HG03095 (cell line): ENCODE measurements at regions not wholly inside any gene's neighbourhood (a gene's known extent, or its start where the extent isn't known, plus 50 kb on each side); places are given as distances from the start of the nearest gene placed in this dataset.

Experiments
- ATAC-seq: cut with Tn5 transposase; IDR thresholded peaks from one replicate; pipeline ENCODE4 v1.9.1; 2021; ENCODE audit warnings: moderate library complexity; ENCODE audit not compliant: unreplicated experiment

GRCh38 chr4:32106767-32107166 lies 1386.6 kb downstream of the PCDH7 start:
- no peak for ATAC-seq

- ATAC-seq = no peak
Measured at GRCh38 chr4:32112891-32113290, 1392.7 kb downstream of the PCDH7 start.

GRCh38 chr4:32117693-32118092 lies 1397.5 kb downstream of the PCDH7 start:
- ATAC-seq = no peak

GRCh38 chr4:32119907-32120306 lies 1399.7 kb downstream of the PCDH7 start:
- ATAC-seq = no peak

- ATAC-seq = no peak
Measured at GRCh38 chr4:32128549-32128948, 1408.4 kb downstream of the PCDH7 start.

- no peak for ATAC-seq
Measured at GRCh38 chr4:32129967-32130366, 1409.8 kb downstream of the PCDH7 start.

- ATAC-seq = no peak
Measured at GRCh38 chr4:32133141-32133540, 1413.0 kb downstream of the PCDH7 start.

- no peak for ATAC-seq
Measured at GRCh38 chr4:32133734-32134133, 1413.6 kb downstream of the PCDH7 start.

GRCh38 chr4:32135642-32136041 lies 1415.5 kb downstream of the PCDH7 start:
- no peak for ATAC-seq

- ATAC-seq = no peak
Measured at GRCh38 chr4:32136081-32136787, 1416.1 kb downstream of the PCDH7 start.

GRCh38 chr4:32140636-32141035 lies 1420.5 kb downstream of the PCDH7 start:
- ATAC-seq = no peak

GRCh38 chr4:32142075-32142474 lies 1421.9 kb downstream of the PCDH7 start:
- ATAC-seq = no peak

GRCh38 chr4:32145987-32146386 lies 1425.8 kb downstream of the PCDH7 start:
- no peak for ATAC-seq

- no peak for ATAC-seq
Measured at GRCh38 chr4:32147446-32148085, 1427.4 kb downstream of the PCDH7 start.

- no peak for ATAC-seq
Measured at GRCh38 chr4:32148111-32148666, 1428.0 kb downstream of the PCDH7 start.

- no peak for ATAC-seq
Measured at GRCh38 chr4:32158961-32159360, 1438.8 kb downstream of the PCDH7 start.

- ATAC-seq = no peak
Measured at GRCh38 chr4:32161392-32161791, 1441.2 kb downstream of the PCDH7 start.

GRCh38 chr4:32163125-32163524 lies 1443.0 kb downstream of the PCDH7 start:
- ATAC-seq = no peak

- ATAC-seq = no peak
Measured at GRCh38 chr4:32169841-32170240, 1449.7 kb downstream of the PCDH7 start.

- ATAC-seq = no peak
Measured at GRCh38 chr4:32172086-32172485, 1451.9 kb downstream of the PCDH7 start.

- no peak for ATAC-seq
Measured at GRCh38 chr4:32172761-32173160, 1452.6 kb downstream of the PCDH7 start.

- ATAC-seq = no peak
Measured at GRCh38 chr4:32180086-32180485, 1459.9 kb downstream of the PCDH7 start.
